ENCODE measurements at regions not wholly inside any gene's neighbourhood (a gene's known extent, or its start where the extent isn't known, plus 50 kb on each side); places are given as distances from the start of the nearest gene placed in this dataset.

DNA sequence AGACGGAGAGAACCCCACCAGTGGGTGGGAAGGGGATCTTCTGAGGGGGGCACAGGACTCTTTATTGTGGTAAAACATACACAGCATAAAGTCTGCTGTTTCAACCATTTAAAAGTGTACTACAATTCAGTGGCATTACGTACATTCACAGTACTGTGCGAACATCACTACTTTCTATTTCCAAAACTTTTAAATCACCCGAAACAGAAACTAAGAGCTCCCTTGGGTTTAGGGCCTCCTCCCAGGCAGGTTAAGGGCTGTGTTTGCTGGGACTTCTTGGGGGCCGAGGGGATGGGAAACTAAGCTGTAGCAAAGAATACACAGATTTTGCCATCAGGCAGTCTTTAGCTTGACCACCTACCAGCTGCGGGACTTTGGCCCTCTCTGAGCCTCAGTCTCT lies 242.0 kb downstream of the HAUS1 start:
- DNase-seq (ENCODE audit: low read depth), result no peak

DNA sequence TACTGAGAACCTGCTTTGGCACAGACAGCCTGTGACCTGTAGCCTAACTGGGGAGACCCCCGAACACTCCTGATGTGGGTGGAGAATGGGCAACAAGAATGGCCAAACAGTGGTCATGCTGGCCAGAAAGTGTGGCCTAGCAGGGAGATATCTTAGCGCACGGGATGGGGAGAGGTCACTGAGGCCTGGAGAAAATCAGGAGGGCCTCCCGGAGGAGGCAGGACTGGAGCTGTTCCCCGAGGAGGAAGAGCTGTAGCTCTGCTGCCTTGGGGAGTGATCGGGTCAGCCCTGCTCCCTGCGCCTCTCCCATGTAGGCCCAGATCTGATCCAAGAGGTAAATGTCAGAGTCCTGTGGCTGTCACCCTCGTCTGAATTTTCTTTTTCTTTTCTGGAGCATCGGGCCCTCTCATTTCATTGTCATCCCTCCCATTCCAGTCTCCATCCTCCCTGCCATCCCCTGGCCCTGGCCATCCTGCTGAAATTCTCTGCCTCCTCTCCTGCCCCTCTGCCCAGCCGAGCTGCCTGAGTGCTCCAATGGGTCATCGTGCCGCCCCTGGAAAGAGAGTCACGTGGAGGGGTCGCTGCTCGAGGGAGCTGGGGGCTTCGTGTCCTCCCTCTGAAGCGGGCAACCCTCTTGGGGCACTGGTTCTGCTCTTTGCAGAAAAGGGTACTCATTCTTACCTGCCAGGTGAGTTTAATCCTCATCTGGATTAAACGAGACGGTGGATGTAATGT lies 242.9 kb downstream of the HAUS1 start:
- no peak for DNase-seq (ENCODE audit: low read depth)

DNA sequence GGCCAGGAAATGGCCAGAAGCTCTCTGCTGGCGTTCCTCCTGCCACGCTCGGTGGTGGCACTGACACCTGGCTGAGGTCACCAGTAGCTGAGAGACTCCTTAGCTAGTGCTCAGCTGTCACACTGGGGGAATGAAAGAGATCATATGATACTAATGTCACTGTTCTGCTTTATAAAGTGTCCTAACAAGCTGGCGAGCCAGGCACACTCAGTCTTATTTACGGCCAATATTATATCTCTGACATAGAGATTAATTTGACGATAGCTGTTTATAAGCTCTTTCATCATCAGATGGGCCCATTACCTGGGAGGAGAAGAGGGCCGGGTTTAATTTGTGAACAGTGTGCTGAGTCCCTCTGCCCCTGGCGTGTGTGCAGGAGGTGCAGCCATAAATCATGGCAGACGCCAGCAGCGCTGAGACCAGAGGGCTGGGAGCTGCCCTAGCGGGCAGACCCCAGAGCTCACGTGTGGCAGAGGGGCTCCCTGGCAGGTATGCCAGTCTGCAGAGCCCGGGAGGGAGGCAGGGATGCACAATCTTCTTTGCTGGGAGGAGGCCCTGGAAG lies 246.5 kb downstream of the HAUS1 start:
- DNase-seq (ENCODE audit: low read depth), result no peak

DNA sequence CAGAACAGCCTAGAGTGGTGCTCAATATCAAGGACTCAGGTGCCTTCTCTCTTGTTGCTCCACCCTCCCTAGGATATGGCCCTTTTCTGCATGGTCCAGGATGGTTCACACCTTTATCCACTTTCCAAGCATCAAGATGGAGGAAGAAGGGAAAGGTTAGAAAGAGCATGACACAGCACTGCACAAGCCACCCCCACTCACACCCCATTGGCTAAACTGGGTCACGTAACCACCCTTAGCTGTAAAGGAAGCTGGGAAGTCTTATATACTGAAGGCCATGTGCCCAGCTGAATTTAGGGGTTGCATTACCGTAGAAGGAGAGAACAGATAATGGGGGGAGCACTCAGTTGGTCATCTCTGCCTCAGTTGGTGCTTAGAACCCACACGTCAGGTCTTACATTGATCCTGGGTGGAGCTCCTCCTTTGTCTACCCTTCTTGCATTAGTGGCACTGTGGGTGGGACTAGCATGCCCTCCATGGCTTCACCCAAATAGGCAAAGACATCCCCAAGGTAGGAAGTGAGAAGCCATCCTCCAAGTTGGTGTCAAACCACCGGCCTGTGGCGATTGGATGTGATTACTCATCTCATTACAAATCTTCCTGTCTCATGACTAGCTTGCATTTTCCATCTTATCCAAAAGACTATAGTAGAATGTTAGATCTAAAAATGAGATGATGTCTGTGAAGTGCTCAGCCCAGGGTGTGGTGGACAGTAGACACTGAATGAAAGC lies 248.5 kb downstream of the HAUS1 start:
- DNase-seq (ENCODE audit: low read depth), result no peak

- DNase-seq (ENCODE audit: low read depth), result no peak
Measured at GRCh38 chr18:46353460-46353859, 249.3 kb downstream of the HAUS1 start.

DNA sequence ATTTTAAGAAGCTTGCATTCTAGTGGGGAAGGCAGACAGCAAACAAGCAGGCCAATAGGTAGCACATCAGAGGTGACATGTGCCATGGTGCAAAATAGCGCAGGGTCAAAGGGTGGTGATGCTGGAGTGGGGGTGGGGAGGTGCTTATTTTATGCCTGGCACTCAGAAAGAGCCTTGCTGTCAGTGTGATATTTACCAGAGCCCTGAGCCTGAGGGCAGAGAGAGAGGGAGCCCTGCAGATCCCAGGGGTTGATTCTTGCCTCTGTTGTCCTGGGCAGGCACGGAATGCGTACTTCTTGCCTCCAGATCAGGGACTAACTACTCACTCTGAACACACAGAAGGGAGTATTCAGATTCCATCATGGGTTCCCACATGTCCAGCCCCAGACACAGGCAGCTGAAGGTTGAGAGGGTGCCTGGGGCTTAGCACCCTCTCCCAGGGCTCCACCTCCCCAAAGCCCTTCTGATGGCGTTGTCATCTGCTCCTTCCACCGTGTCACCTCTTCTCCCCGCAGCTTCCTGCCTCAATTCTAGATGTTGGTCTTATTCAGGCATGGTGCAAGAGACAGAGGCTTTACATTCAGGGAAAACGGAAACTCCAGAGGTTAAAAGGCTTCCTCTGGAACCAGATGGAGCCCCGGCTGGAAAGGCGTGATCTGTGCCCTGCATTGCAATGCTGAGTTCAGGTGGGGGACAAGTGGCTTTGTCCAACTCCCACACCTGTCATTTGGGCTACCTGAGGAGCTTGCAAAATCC lies 252.3 kb downstream of the HAUS1 start:
- no peak for DNase-seq (ENCODE audit: low read depth)

GRCh38 chr18:46360102-46360699 lies 256.0 kb downstream of the HAUS1 start:
- DNase-seq (ENCODE audit: low read depth), result no peak

DNA sequence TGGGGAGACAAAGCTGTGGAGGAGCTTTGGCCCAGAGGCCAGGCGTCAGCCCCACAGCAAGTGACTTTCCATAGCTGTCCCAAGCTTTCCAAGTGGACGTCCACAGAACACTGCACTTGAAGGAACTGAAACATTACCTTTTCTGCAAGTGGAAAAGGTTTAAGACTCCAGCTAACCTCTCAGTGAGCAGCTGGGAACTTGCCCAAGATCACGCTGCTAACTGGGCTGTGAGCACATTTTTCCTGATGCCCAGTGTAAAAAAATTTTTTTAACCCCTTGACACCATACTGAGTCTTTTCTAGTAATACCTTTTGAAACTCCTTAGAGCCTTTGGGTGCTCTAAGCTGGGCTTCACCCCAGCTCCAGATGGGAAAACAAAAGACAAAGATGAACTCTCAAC lies 256.7 kb downstream of the HAUS1 start:
- no peak for DNase-seq (ENCODE audit: low read depth)

GRCh38 chr18:46362533-46362932 lies 258.3 kb downstream of the HAUS1 start:
- no peak for DNase-seq (ENCODE audit: low read depth)

DNA sequence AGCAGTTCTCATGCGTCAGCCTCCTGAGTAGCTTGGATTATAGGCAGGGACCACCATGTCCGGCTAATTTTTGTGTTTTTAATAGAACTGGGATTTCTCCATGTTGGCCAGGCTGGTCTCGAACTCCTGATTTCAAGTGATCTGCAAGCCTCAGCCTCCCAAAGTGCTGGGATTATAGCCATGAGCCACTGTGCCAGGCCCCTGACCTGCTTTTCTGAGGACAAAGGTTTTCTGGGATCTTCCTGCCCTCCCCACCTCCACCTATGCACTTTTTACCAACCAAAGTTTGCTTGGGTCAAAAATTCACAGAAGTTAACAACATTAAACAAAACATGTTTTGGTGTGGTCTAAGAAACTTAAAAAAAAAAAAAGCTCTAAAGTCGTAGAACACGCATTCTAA lies 259.9 kb downstream of the HAUS1 start:
- no peak for DNase-seq (ENCODE audit: low read depth)

GRCh38 chr18:46366201-46366600 lies 262.0 kb downstream of the HAUS1 start:
- no peak for DNase-seq (ENCODE audit: low read depth)

- no peak for DNase-seq (ENCODE audit: low read depth)
Measured at GRCh38 chr18:46366751-46367376, 262.7 kb downstream of the HAUS1 start.

DNA sequence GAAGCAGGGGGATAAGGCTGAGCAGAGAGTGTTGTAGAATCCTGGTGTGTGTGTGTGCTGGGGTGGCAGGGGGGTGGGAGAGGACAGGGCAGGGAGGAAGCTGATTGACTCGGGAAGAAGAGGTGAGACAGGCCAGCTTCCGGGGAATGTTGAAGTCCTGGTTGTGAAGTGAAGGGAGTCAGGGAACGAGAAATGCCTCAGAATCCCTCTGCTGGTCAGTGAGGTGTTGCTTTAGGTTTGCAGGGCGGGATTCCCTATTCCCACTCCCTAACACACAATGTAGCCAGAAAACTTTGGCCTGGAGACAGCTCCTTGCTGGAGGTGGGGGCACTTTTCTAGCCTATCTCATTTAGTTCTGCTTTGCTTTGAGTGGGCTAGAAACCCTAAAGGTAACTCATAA lies 265.1 kb downstream of the HAUS1 start:
- DNase-seq (ENCODE audit: low read depth), result no peak

- DNase-seq (ENCODE audit: low read depth), result no peak
Measured at GRCh38 chr18:46370898-46371297, 266.7 kb downstream of the HAUS1 start.

GRCh38 chr18:46372670-46373069 lies 268.5 kb downstream of the HAUS1 start:
- DNase-seq (ENCODE audit: low read depth), result no peak

- no peak for DNase-seq (ENCODE audit: low read depth)
Measured at GRCh38 chr18:46373131-46373530, 268.9 kb downstream of the HAUS1 start.

GRCh38 chr18:46373791-46374190 lies 269.6 kb downstream of the HAUS1 start:
- DNase-seq (ENCODE audit: low read depth), result no peak

GRCh38 chr18:46374850-46375249 lies 270.7 kb downstream of the HAUS1 start:
- no peak for DNase-seq (ENCODE audit: low read depth)

DNA sequence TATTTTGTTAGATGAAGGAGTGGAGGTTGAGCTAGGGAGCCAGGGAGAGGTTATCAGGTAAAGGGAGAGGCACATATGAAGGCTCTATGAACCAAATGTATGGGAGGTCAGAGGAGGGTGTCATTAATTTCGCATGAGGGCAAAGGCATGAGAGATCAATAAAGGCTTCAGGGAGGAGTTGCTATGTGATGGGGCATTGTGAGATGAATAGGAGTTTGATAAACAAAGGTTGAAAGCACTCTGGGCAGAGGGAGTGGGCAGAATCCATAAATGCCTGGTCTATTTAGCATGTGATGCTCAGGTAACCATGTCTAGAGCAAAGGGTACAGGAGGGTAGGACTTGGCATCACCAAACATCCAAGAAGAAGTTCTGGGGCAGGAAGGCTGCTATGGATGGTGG lies 273.4 kb downstream of the HAUS1 start:
- DNase-seq (ENCODE audit: low read depth), result no peak

DNA sequence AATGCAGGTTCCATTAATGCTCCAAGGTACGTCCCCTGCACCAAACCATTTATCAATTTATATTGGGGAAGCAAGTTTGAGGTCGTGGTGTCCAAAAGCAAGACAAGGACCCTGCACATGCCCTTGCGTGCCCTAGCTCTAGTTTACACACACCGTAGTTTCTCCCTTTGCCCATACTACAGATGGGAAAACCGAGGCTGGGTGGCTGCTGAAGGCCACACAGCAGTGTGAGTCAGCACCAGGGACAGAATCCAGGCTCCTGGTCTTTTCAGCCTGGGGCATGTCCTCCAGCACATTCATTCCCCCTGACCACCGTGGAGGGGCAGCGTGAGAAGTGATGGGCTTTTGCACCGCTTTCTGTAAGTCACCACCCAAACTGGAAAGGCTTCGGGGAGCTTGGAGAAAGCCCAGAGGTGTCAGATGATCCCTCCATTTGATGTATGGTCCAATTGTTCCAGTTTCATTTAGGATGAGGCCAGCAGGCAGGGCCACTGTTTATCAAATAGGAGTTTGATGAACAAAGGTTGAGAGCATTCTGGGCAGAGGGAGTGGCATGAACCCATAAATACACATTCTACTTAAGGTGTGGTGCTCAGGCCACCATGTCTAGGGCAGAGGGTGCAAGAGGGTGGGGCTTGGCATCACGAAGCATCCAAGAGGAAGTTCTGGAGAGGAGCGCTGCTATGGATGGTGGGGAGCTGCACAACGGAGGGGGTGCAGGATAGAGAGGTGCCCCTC lies 274.1 kb downstream of the HAUS1 start:
- no peak for DNase-seq (ENCODE audit: low read depth)

- no peak for DNase-seq (ENCODE audit: low read depth)
Measured at GRCh38 chr18:46378864-46379207, 274.7 kb downstream of the HAUS1 start.
